Hepatocyte (in vitro differentiated cells): ENCODE measurements at regions not wholly inside any gene's neighbourhood (a gene's known extent, or its start where the extent isn't known, plus 50 kb on each side); places are given as distances from the start of the nearest gene placed in this dataset.

Experiments
- CTCF ChIP-seq: fragments of 200-600 bp; sonication (generic); IDR thresholded peaks from 2 replicates; pipeline ENCODE4 v1.5.1; 2016; ENCODE audit warnings: antibody characterized with exemption, mild to moderate bottlenecking; ENCODE audit not compliant: poor library complexity
- EZH2 ChIP-seq: fragments of 200-600 bp; sonication (generic); IDR thresholded peaks from 2 replicates; pipeline ENCODE4 v1.6.1; 2016; ENCODE audit warnings: antibody characterized with exemption, mild to moderate bottlenecking, borderline replicate concordance
- EZH2phosphoT487 ChIP-seq: fragments of 200-600 bp; sonication (generic); IDR thresholded peaks from one replicate; pipeline ENCODE4 v1.6.1; 2018; ENCODE audit warnings: antibody characterized with exemption, mild to moderate bottlenecking, low read depth, moderate library complexity; ENCODE audit not compliant: unreplicated experiment, severe bottlenecking

- TF ChIP-seq CTCF: no peak
- TF ChIP-seq EZH2: no peak
- TF ChIP-seq EZH2phosphoT487: no peak
Observed at GRCh38 chr2:5555636-5556035, 136.5 kb upstream of the SOX11 start.
